ENCODE measurements at regions not wholly inside any gene's neighbourhood (a gene's known extent, or its start where the extent isn't known, plus 50 kb on each side); places are given as distances from the start of the nearest gene placed in this dataset.

GRCh38 chr7:68730194-68730593 lies 868.1 kb upstream of the AUTS2 start:
- TF ChIP-seq CTCF (conservative IDR thresholded peaks at IDR 0.05; ENCODE audit: low read depth, low read length) (no peak), EZH2 (IDR thresholded peaks at IDR 0.05; ENCODE audit: borderline replicate concordance, low read depth, low read length, poor library complexity, severe bottlenecking) (no peak)

All from A673 (cell line).